C4-2B (cell line): ENCODE measurements at regions not wholly inside any gene's neighbourhood (a gene's known extent, or its start where the extent isn't known, plus 50 kb on each side); places are given as distances from the start of the nearest gene placed in this dataset.

Experiments
- CTCF ChIP-seq: fragments of 450-650 bp; conservative IDR thresholded peaks from 2 replicates; pipeline ENCODE4 v1.5.1; 2017; ENCODE audit warnings: mild to moderate bottlenecking
- ZFX ChIP-seq: fragments of 450-650 bp; IDR thresholded peaks from 2 replicates; pipeline ENCODE4 v1.6.1; 2017

DNA sequence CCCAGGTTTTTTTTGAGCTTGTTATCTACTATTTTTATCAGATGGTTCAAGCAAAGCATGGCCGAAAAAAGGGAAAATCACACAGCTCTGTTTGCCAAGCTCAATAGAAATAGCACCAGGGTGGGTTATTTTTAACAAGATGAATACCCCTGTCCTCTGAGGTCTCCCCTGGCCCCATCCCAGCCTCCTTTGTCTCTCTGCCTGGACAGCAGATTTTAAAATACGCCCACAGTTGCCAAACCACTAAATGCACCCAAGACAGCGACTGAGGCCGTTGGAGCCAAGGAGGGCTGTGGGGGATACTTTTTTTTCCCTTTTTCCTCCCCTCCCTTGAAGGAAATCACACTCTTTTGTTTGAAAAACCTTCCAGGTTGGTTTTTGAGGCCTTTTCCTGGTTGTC is 106.6 kb downstream of the VEGFA start:
- TF ChIP-seq CTCF (no peak), ZFX (no peak)
